Lung (tissue), 11 donors: ENCODE measurements at regions not wholly inside any gene's neighbourhood (a gene's known extent, or its start where the extent isn't known, plus 50 kb on each side); places are given as distances from the start of the nearest gene placed in this dataset.

Source experiments
- ATAC-seq: fragments of 200-7000 bp; cut with Tn5 transposase; one replicate; pipeline ENCODE4 v1.9.1; 2020; ENCODE audit warnings: moderate number of reproducible peaks; ENCODE audit not compliant: insufficient read depth, low FRiP score
- DNase-seq, 3 donors: peaks; one replicate each; pipeline ENCODE4 v3.0.0-alpha.2; 2013 to 2017
- H3K27ac ChIP-seq, 2 donors: one replicate each; pipeline ENCODE4 v1.5.1; 2013; ENCODE audit warnings: mild to moderate bottlenecking in 2 of 2, moderate library complexity in 2 of 2, control low read depth in 1 of 2, inconsistent platforms in 1 of 2, low read depth in 1 of 2, low read length in 1 of 2
- H3K27me3 ChIP-seq, 3 donors: one replicate each; pipeline ENCODE4 v1.5.1; 2013; ENCODE audit warnings: low read length in 2 of 3; ENCODE audit not compliant: control insufficient read depth in 3 of 3, insufficient read depth in 3 of 3
- H3K36me3 ChIP-seq, 4 donors: one replicate each; pipeline ENCODE4 v1.5.1; 2013; ENCODE audit warnings: low read length in 4 of 4, mild to moderate bottlenecking in 1 of 4, moderate library complexity in 1 of 4; ENCODE audit not compliant: control insufficient read depth in 4 of 4, insufficient read depth in 4 of 4
- H3K4me1 ChIP-seq, 5 donors: one replicate each; pipeline ENCODE4 v1.5.1; 2013; ENCODE audit warnings: low read length in 5 of 5, mild to moderate bottlenecking in 2 of 5, moderate library complexity in 1 of 5; ENCODE audit not compliant: control insufficient read depth in 5 of 5, insufficient read depth in 5 of 5
- H3K4me3 ChIP-seq: one replicate; pipeline ENCODE4 v1.5.1; 2013; ENCODE audit warnings: mild to moderate bottlenecking, control low read depth, moderate library complexity
- H3K9ac ChIP-seq, 2 donors: one replicate each; pipeline ENCODE4 v1.5.1; 2013; ENCODE audit warnings: low read length in 2 of 2, control low read depth in 1 of 2; ENCODE audit not compliant: insufficient read depth in 1 of 2
- H3K9me3 ChIP-seq, 4 donors: one replicate each; pipeline ENCODE4 v1.5.1; 2013; ENCODE audit warnings: low read length in 3 of 4, mild to moderate bottlenecking in 1 of 4, moderate library complexity in 1 of 4; ENCODE audit not compliant: control insufficient read depth in 4 of 4, insufficient read depth in 3 of 4
- WGBS, 2 donors: extraction: QIAGEN DNeasy Blood & Tissue Kit; methylation state at CpG; one replicate each; pipeline ENCODE4 v1.1.7; 2013; 5-methylcytosine and 5-hydroxymethylcytosine counted together
- TF ChIP-seq, protein P1 (sequence below): IDR thresholded peaks from 2 replicates; pipeline ENCODE4 v1.5.1; 2012; ENCODE audit warnings: mild to moderate bottlenecking; ENCODE audit errors: control extremely low read depth, extremely low read depth
- donor health status: control.
- donor health status: control.
- donor health status: Bipolar disorder and iron deficiency.
- donor health status: healthy.
- donor health status: DM: yes; HTN: yes; CAD: no.

DNA sequence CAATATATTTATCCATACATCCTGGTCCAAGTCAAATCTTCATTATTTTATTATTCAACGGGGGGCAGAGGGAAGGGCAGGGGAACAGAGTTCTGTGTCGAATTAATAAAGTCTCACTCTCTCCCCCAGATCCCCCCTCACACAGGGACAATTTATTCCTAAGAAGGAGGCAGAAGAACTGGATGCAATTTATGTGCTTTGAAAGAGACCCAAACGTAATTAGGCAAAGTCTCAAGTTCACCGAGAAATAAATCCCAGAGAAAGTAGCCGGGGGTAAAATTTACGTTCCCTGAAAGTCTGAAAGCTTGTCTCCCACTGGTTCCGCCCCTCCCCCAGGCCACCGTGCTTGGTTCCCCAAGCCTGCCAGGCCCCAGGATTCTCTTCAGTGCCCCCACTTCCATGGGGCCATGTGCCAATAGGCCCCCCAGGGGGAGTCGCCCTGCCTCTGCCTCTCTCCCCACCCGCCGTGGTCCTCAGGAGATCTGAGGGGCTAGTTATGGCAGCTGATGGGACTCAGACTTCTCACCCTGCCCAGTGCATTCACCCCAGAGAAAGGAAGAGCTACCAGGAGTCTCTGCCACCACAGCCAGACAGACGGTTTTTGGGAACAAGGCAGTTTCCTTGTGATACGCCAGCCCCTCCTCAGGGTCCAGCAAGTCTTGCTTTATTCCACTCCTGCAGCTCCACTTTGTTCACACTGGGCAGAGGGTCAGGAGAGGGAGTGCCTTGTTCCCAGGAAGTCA is 215.5 kb downstream of the CYP26B1 start:
- Histone ChIP-seq H3K4me3 (no peak overlapping the region), H3K9ac (no peak overlapping the region), H3K36me3 (no peaks in the 10 kb centered on the region), H3K27me3 (no peaks in the 10 kb centered on the region), H3K27ac (no peak overlapping the region), H3K4me1 (peaks cover 0 to 18% (median 5%) of the 10 kb centered on the region in 5 donors), H3K9me3 (no peaks in the 10 kb centered on the region)
- WGBS, 2 donors = 91 to 92% methylated on average over 13 of the region's 13 CpGs
- TF ChIP-seq, protein P1, sequence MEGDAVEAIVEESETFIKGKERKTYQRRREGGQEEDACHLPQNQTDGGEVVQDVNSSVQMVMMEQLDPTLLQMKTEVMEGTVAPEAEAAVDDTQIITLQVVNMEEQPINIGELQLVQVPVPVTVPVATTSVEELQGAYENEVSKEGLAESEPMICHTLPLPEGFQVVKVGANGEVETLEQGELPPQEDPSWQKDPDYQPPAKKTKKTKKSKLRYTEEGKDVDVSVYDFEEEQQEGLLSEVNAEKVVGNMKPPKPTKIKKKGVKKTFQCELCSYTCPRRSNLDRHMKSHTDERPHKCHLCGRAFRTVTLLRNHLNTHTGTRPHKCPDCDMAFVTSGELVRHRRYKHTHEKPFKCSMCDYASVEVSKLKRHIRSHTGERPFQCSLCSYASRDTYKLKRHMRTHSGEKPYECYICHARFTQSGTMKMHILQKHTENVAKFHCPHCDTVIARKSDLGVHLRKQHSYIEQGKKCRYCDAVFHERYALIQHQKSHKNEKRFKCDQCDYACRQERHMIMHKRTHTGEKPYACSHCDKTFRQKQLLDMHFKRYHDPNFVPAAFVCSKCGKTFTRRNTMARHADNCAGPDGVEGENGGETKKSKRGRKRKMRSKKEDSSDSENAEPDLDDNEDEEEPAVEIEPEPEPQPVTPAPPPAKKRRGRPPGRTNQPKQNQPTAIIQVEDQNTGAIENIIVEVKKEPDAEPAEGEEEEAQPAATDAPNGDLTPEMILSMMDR = no peak
- peak in 1 of 3 donors; percentile 3 for DNase-seq
- ATAC-seq = no peak

DNA sequence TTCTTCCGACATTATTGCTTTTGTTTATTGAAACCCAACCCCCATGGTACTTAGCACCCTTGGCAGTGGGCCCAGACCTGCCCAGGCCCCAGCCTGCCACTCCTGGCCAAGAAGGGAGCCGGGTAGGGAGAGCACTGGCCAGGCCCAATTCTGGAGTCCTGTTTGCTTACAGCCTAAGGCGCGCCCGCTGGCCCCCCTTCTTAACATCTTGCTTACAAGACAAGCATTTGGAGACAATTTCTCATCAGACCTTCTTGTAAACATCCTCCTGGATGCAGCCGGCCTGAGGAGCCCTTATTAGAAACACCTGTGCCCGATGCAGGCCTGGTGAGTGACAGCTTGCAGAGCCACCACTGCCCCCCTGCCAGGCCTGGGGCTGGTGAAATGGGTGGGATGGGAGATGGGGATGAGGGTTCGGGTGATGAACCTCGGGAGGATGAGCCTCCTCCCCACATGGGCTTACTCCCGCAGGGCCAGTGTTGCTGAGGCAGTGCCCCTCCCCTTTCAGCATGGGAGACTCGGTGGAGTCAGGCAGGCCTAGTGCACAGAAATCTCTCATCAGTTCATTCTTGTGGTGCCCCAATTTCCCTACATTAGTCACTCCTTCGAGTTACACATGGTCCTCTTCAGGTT is 217.5 kb downstream of the CYP26B1 start:
- Histone ChIP-seq H3K9me3 (no peaks in the 10 kb centered on the region), H3K4me1 (peaks cover 0 to 15% (median 4%) of the 10 kb centered on the region in 5 donors), H3K4me3 (no peak overlapping the region), H3K9ac (no peak overlapping the region), H3K27me3 (no peaks in the 10 kb centered on the region), H3K36me3 (no peaks in the 10 kb centered on the region), H3K27ac (no peak overlapping the region)
- DNase-seq (peak; percentile 16 to 21 (median 17)), ATAC-seq (no peak)
- TF ChIP-seq, protein P1 = no peak
- 68 to 76% methylated on average over 12 of the region's 12 CpGs for WGBS, 2 donors

DNA sequence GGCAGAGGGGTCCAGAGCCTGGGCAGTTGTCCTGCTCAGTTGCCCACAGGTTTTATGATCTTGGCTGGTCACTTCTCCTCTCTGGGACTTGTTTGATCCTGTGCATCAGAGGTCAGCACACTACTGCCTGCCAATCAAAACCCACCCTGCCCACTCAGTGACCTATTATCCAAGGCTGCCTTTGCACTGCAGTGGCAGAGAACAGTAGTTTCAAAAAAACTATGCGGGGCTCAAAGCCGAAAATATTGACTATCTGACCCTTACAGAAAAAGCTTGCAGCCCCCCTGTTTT is 218.2 kb downstream of the CYP26B1 start:
- Histone ChIP-seq H3K4me3 (no peak overlapping the region), H3K9me3 (no peaks in the 10 kb centered on the region), H3K36me3 (no peaks in the 10 kb centered on the region), H3K27me3 (no peaks in the 10 kb centered on the region), H3K4me1 (peaks cover 0 to 8% (median 0%) of the 10 kb centered on the region in 5 donors), H3K27ac (no peak overlapping the region), H3K9ac (no peak overlapping the region)
- no peak for DNase-seq
- ATAC-seq = no peak
- TF ChIP-seq, protein P1 = no peak
- WGBS, 2 donors = 78 to 91% methylated on average over 2 of the region's 2 CpGs
